SK-N-SH (cell line): ENCODE measurements at regions not wholly inside any gene's neighbourhood (a gene's known extent, or its start where the extent isn't known, plus 50 kb on each side); places are given as distances from the start of the nearest gene placed in this dataset.

Source experiments
- CTCF ChIA-PET: fragments of 300-600, 350-600 bp; formaldehyde crosslinking; extraction: SDS; loops from one replicate; lab custom pipeline; 2021; lab: Yijun Ruan, JAX
- POLR2A ChIA-PET: fragments of 350-600 bp; sonication (Branson Sonifier 250); formaldehyde crosslinking; extraction: SDS; loops from one replicate; lab custom pipeline; 2020; ENCODE audit warnings: antibody characterized with exemption, inconsistent platforms; lab: Yijun Ruan, JAX
- DNase-seq: peaks from one replicate; pipeline ENCODE4 v3.0.0; 2012
- H2AFZ ChIP-seq: fragments of 200-600 bp; sonication (generic); 2 replicates; pipeline ENCODE4 v1.8.1; 2016; ENCODE audit warnings: antibody characterized with exemption, mild to moderate bottlenecking, low read depth
- H3F3A ChIP-seq: fragments of 200-600 bp; sonication (generic); replicated peaks from 2 replicates; pipeline ENCODE3; 2016; ENCODE audit warnings: antibody characterized with exemption, mild to moderate bottlenecking; ENCODE audit not compliant: insufficient read depth
- H3K27ac ChIP-seq, 2 experiments: fragments of 200-500 bp in 1 of 2; fragments of 200-600 bp in 1 of 2; sonication (Bioruptor generic) in 1 of 2; sonication (generic), shearing (Covaris generic) in 1 of 2; 2 replicates each; pipeline versions ENCODE4 v1.5.1 to v1.6.1; 2014 to 2016; ENCODE audit warnings: low read depth in 2 of 2, inconsistent platforms in 1 of 2, low read length in 1 of 2, mild to moderate bottlenecking in 1 of 2, mixed read lengths in 1 of 2
- H3K27me3 ChIP-seq: fragments of 200-600 bp; sonication (generic), shearing (Covaris generic); 2 replicates; pipeline ENCODE4 v1.6.1; 2016; ENCODE audit warnings: mixed run types; ENCODE audit not compliant: insufficient read depth
- H3K36me3 ChIP-seq, 2 experiments: fragments of 200-500 bp in 1 of 2; fragments of 200-600 bp in 1 of 2; sonication (Bioruptor generic) in 1 of 2; sonication (generic) in 1 of 2; replicated peaks in 1 of 2; 2 replicates each; pipeline versions ENCODE3 to v1.5.1; 2014 to 2016; ENCODE audit warnings: low read length in 1 of 2, mild to moderate bottlenecking in 1 of 2; ENCODE audit not compliant: insufficient read depth in 2 of 2, control insufficient read depth in 1 of 2
- H3K4me1 ChIP-seq, 2 experiments: fragments of 200-500 bp in 1 of 2; fragments of 200-600 bp in 1 of 2; sonication (Bioruptor generic) in 1 of 2; sonication (generic), shearing (Covaris generic) in 1 of 2; 2 replicates each; pipeline versions ENCODE4 v1.5.1 to v1.6.1; 2014 to 2016; ENCODE audit warnings: low read depth in 1 of 2, low read length in 1 of 2, mixed run types in 1 of 2; ENCODE audit not compliant: insufficient read depth in 2 of 2, control insufficient read depth in 1 of 2
- H3K4me2 ChIP-seq: fragments of 200-600 bp; sonication (generic), shearing (Covaris generic); 2 replicates; pipeline ENCODE4 v1.6.1; 2017; ENCODE audit warnings: mixed run types
- H3K4me3 ChIP-seq, 2 experiments: fragments of 200-500 bp in 1 of 2; fragments of 200-600 bp in 1 of 2; sonication (Bioruptor generic) in 1 of 2; sonication (generic), shearing (Covaris generic) in 1 of 2; 2 replicates each; pipeline versions ENCODE4 v1.5.1 to v1.8.1; 2014 to 2016; ENCODE audit warnings: low read depth in 2 of 2, inconsistent platforms in 1 of 2, low read length in 1 of 2, mild to moderate bottlenecking in 1 of 2, mixed read lengths in 1 of 2, moderate library complexity in 1 of 2
- H3K79me2 ChIP-seq: fragments of 200-600 bp; sonication (generic); 2 replicates; pipeline ENCODE4 v1.8.1; 2017; ENCODE audit warnings: mild to moderate bottlenecking; ENCODE audit not compliant: insufficient read depth
- H3K9ac ChIP-seq: fragments of 200-600 bp; sonication (generic); 2 replicates; pipeline ENCODE4 v1.6.1; 2017; ENCODE audit warnings: mixed run types
- H3K9me2 ChIP-seq: fragments of 200-600 bp; sonication (generic); 2 replicates; pipeline ENCODE4 v1.6.1; 2017; ENCODE audit warnings: mixed run types
- H3K9me3 ChIP-seq: fragments of 200-600 bp; sonication (generic); 2 replicates; pipeline ENCODE4 v1.6.1; 2017; ENCODE audit warnings: mixed run types, mild to moderate bottlenecking, moderate library complexity
- H4K20me1 ChIP-seq: fragments of 200-600 bp; sonication (generic); 2 replicates; pipeline ENCODE4 v1.6.1; 2017; ENCODE audit warnings: mild to moderate bottlenecking, mixed run types; ENCODE audit not compliant: insufficient read depth
- EP300 ChIP-seq, 2 experiments: IDR thresholded peaks; 2 replicates each; pipeline versions ENCODE4 v1.4.0 to v1.6.1; 2012; ENCODE audit warnings: borderline replicate concordance in 1 of 2, low read depth in 1 of 2, low read length in 1 of 2
- EZH2phosphoT487 ChIP-seq: fragments of 200-600 bp; sonication (generic); IDR thresholded peaks from 2 replicates; pipeline ENCODE4 v1.6.1; 2017; ENCODE audit warnings: low read depth, mixed run types, mild to moderate bottlenecking, antibody characterized with exemption, moderate library complexity, borderline replicate concordance
- FOSL2 ChIP-seq: IDR thresholded peaks from 2 replicates; pipeline ENCODE4 v1.4.0; 2012; ENCODE audit warnings: low read depth, mild to moderate bottlenecking, moderate library complexity, borderline replicate concordance
- FOXJ3 ChIP-seq: sonication (generic); formaldehyde crosslinking; IDR thresholded peaks from 2 replicates; pipeline ENCODE4 v1.5.1; 2020; ENCODE audit warnings: mild to moderate bottlenecking, missing genetic modification reagents
- IRF3 ChIP-seq: fragments of 150-350 bp; IDR thresholded peaks from 2 replicates; pipeline ENCODE4 v1.6.1; 2016; ENCODE audit warnings: mild to moderate bottlenecking, low read depth, low read length
- MEF2A ChIP-seq: IDR thresholded peaks from 2 replicates; pipeline ENCODE4 v1.4.0; 2012; ENCODE audit warnings: low read depth, borderline replicate concordance
- NFIC ChIP-seq: IDR thresholded peaks from 2 replicates; pipeline ENCODE4 v1.4.0; 2012; ENCODE audit warnings: borderline replicate concordance
- NRF1 ChIP-seq: IDR thresholded peaks from 2 replicates; pipeline ENCODE4 v1.6.1; 2012; ENCODE audit warnings: low read depth, mild to moderate bottlenecking, low read length
- PBX3 ChIP-seq: IDR thresholded peaks from 2 replicates; pipeline ENCODE4; 2012
- POLR2AphosphoS5 ChIP-seq: IDR thresholded peaks from 2 replicates; pipeline ENCODE4 v1.6.1; 2012; ENCODE audit warnings: low read depth, low read length
- RAD21 ChIP-seq: IDR thresholded peaks from 2 replicates; pipeline ENCODE4 v1.6.1; 2012; ENCODE audit warnings: mild to moderate bottlenecking, low read length
- RCOR1 ChIP-seq: fragments of 150-350 bp; IDR thresholded peaks from 2 replicates; pipeline ENCODE4 v1.6.1; 2017; ENCODE audit warnings: antibody characterized with exemption, low read length
- SMC3 ChIP-seq: IDR thresholded peaks from 2 replicates; pipeline ENCODE4 v1.6.1; 2012; ENCODE audit warnings: low read depth, low read length, improper control_type of control experiment
- TAF1 ChIP-seq: IDR thresholded peaks from 2 replicates; pipeline ENCODE4 v1.6.1; 2012; ENCODE audit warnings: low read depth, mild to moderate bottlenecking, low read length, moderate library complexity, borderline replicate concordance
- TCF12 ChIP-seq: IDR thresholded peaks from 2 replicates; pipeline ENCODE4 v1.4.0; 2012
- TEAD4 ChIP-seq: IDR thresholded peaks from 2 replicates; pipeline ENCODE4 v1.4.0; 2012; ENCODE audit warnings: mild to moderate bottlenecking, borderline replicate concordance; ENCODE audit not compliant: insufficient read depth
- USF1 ChIP-seq: IDR thresholded peaks from 2 replicates; pipeline ENCODE4 v1.4.0; 2012; ENCODE audit warnings: low read depth, borderline replicate concordance
- YY1 ChIP-seq: IDR thresholded peaks from 2 replicates; pipeline ENCODE4 v1.4.0; 2012; ENCODE audit warnings: low read depth, mild to moderate bottlenecking
- ZBTB33 ChIP-seq: IDR thresholded peaks from 2 replicates; pipeline ENCODE4 v1.4.0; 2012; ENCODE audit warnings: low read depth, borderline replicate concordance
- WGBS: methylation state at CpG from one replicate; pipeline ENCODE4 v1.1.6; 2017; ENCODE audit warnings: low lambda C conversion rate; 5-methylcytosine and 5-hydroxymethylcytosine counted together

- DNase-seq, result no peak
- no peak overlapping the region for H3K4me3 ChIP-seq
- peaks cover 33% of the 10 kb centered on the region for H3K27me3 ChIP-seq
- no peaks in the 10 kb centered on the region for H3K9me3 ChIP-seq
- no peak overlapping the region for H2AFZ ChIP-seq
- POLR2A ChIA-PET, result no interaction called here
- H3K79me2 ChIP-seq, result no peaks in the 10 kb centered on the region
- no peaks in the 10 kb centered on the region for H3K36me3 ChIP-seq
- no peaks in the 10 kb centered on the region for H3F3A ChIP-seq
- peaks cover 0 to 10% of the 10 kb centered on the region in 2 experiments; a peak in 2 of 4 replicates for H3K4me1 ChIP-seq
- no peak overlapping the region for H3K9ac ChIP-seq
- no peaks in the 10 kb centered on the region for H4K20me1 ChIP-seq
- TF ChIP-seq SMC3 (no peak), TEAD4 (no peak), EZH2phosphoT487 (no peak), ZBTB33 (no peak)
- 34% methylated on average over 15 of the region's 15 CpGs for WGBS
- H3K9me2 ChIP-seq, result no peaks in the 10 kb centered on the region
- H3K4me2 ChIP-seq, result no peak overlapping the region
- CTCF ChIA-PET, result interaction anchor here (0.8 to 1.2 kb wide), 2 partner anchors 8 to 21 kb away, joined by 3 read pairs; no protein-coding TSS in a partner anchor
- H3K27ac ChIP-seq, result no peak overlapping the region
Measured at GRCh38 chr14:22492622-22493542, 96.1 kb downstream of the DAD1 start.

GRCh38 chr14:22491683-22492621 is 97.1 kb downstream of the DAD1 start:
- no peak for TF ChIP-seq RCOR1
- TF ChIP-seq TAF1, result no peak
- no peak for TF ChIP-seq MEF2A
- no peak for TF ChIP-seq TEAD4
- no peak for TF ChIP-seq YY1
- no peak for TF ChIP-seq NFIC
- TF ChIP-seq IRF3, result no peak
- no peak for TF ChIP-seq NRF1
- no peak for TF ChIP-seq FOSL2
- TF ChIP-seq PBX3, result no peak
- TF ChIP-seq FOXJ3 (CRISPR knock-in tag), result no peak
- no peak for TF ChIP-seq EZH2phosphoT487
- TF ChIP-seq POLR2AphosphoS5, result no peak
- TF ChIP-seq RAD21, result no peak
- TF ChIP-seq TCF12, result no peak
- TF ChIP-seq EP300 (IDR thresholded peaks at IDR 0.05; ENCODE audit: borderline replicate concordance in 1 of 2, low read depth in 1 of 2, low read length in 1 of 2), result no peak
- TF ChIP-seq USF1, result no peak
- WGBS, result 31% methylated on average over 11 of the region's 11 CpGs
- ChIA-PET POLR2A (no interaction called here), CTCF (interaction anchor here (0.8 kb wide), 1 partner anchor 22 kb away, joined by 3 read pairs; no protein-coding TSS in a partner anchor)
- H3K9me2 ChIP-seq, result no peaks in the 10 kb centered on the region
- H3K4me3 ChIP-seq, result no peak overlapping the region
- no peaks in the 10 kb centered on the region for H3K79me2 ChIP-seq
- H3F3A ChIP-seq, result no peaks in the 10 kb centered on the region
- no peaks in the 10 kb centered on the region for H3K36me3 ChIP-seq
- H2AFZ ChIP-seq, result no peak overlapping the region
- H3K4me2 ChIP-seq, result no peak overlapping the region
- no peak for DNase-seq
- H3K4me1 ChIP-seq, result peaks cover 4 to 13% of the 10 kb centered on the region in 2 experiments; a peak in 2 of 4 replicates
- peaks cover 33% of the 10 kb centered on the region for H3K27me3 ChIP-seq
- H3K9me3 ChIP-seq, result no peaks in the 10 kb centered on the region
- H3K9ac ChIP-seq, result no peak overlapping the region
- H4K20me1 ChIP-seq, result no peaks in the 10 kb centered on the region
- H3K27ac ChIP-seq, result no peak overlapping the region
